ENCODE measurements at regions not wholly inside any gene's neighbourhood (a gene's known extent, or its start where the extent isn't known, plus 50 kb on each side); places are given as distances from the start of the nearest gene placed in this dataset.

DNA sequence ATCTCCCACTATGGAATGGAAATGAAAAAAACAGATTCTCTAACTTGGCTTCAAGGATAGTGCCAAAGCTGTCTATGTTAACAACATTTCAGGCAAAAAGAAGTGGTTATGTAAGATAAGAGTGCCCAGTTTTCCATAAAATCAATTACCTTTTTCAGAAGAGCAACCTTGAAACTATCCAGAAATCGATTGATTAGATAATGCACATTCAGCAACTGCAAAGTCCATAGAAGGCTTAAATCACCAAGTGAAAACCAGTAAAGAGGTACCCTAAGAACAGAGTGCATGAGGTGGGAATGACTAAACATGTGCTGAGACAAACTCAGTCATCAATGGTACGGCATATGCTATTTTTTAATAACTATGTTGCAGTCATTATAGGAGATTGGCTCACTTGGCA is 71.9 kb upstream of the TNKS2 start:
- TF ChIP-seq, protein P1, sequence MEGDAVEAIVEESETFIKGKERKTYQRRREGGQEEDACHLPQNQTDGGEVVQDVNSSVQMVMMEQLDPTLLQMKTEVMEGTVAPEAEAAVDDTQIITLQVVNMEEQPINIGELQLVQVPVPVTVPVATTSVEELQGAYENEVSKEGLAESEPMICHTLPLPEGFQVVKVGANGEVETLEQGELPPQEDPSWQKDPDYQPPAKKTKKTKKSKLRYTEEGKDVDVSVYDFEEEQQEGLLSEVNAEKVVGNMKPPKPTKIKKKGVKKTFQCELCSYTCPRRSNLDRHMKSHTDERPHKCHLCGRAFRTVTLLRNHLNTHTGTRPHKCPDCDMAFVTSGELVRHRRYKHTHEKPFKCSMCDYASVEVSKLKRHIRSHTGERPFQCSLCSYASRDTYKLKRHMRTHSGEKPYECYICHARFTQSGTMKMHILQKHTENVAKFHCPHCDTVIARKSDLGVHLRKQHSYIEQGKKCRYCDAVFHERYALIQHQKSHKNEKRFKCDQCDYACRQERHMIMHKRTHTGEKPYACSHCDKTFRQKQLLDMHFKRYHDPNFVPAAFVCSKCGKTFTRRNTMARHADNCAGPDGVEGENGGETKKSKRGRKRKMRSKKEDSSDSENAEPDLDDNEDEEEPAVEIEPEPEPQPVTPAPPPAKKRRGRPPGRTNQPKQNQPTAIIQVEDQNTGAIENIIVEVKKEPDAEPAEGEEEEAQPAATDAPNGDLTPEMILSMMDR (conservative IDR thresholded peaks at IDR 0.05; ENCODE audit: low read depth): no peak
- no peak for DNase-seq (ENCODE audit: low spot score)
- CTCF ChIA-PET: no interaction called here
- no peak overlapping the region for H3K27ac ChIP-seq
- POLR2A ChIA-PET (ENCODE audit: low non-redundant PET): no interaction called here

GRCh38 chr10:91724933-91725332 is 73.3 kb upstream of the TNKS2 start:
- POLR2A ChIA-PET (ENCODE audit: low non-redundant PET): no interaction called here
- no peak overlapping the region for H3K27ac ChIP-seq
- TF ChIP-seq, protein P1 (conservative IDR thresholded peaks at IDR 0.05; ENCODE audit: low read depth): no peak
- DNase-seq (ENCODE audit: low spot score): no peak
- CTCF ChIA-PET: interaction anchor here (0.6 kb wide), 1 partner anchor 16 kb away, joined by 3 read pairs; no protein-coding TSS in a partner anchor

DNA sequence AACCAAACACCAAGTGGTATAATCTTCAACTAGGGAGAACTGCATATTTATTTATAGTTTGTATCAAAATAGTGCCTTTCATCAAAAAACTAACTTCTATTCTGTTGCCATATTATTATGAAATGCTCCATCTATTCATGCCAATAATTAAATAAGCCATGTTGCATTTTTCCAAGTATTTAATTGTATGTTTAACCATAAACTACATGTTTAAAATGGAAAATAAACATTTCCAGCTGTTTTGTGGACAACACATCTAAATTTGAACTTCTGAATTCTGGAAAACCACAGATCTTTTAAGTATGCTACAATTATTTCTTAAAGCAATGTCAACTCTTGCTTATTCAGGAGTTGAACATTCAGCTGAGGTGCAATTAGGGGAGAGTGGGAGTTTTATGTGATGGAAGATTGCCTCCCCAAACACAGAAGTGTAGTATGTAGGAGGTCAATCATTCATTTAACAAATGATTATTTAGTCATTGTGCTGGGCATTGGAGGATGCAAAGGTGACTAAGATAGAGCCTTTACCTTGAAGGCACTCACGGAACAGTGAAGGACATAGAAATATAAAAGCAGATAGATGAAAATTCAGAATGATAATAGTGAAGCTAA is 80.7 kb upstream of the PPP1R3C start:
- DNase-seq (ENCODE audit: low spot score): no peak
- ChIA-PET POLR2A (ENCODE audit: low non-redundant PET) (no interaction called here), CTCF (no interaction called here)
- TF ChIP-seq, protein P1 (conservative IDR thresholded peaks at IDR 0.05; ENCODE audit: low read depth): no peak
- H3K27ac ChIP-seq: no peak overlapping the region

GRCh38 chr10:91711885-91712680 is 79.2 kb upstream of the PPP1R3C start:
- no peak for DNase-seq (ENCODE audit: low spot score)
- ChIA-PET POLR2A (ENCODE audit: low non-redundant PET) (interaction anchor here (0.6 kb wide), 1 partner anchor 212 kb away, joined by 3 read pairs; the partner anchor contains the start of gene BTAF1), CTCF (no interaction called here)
- no peak overlapping the region for H3K27ac ChIP-seq
- TF ChIP-seq, protein P1 (conservative IDR thresholded peaks at IDR 0.05; ENCODE audit: low read depth): no peak

DNA sequence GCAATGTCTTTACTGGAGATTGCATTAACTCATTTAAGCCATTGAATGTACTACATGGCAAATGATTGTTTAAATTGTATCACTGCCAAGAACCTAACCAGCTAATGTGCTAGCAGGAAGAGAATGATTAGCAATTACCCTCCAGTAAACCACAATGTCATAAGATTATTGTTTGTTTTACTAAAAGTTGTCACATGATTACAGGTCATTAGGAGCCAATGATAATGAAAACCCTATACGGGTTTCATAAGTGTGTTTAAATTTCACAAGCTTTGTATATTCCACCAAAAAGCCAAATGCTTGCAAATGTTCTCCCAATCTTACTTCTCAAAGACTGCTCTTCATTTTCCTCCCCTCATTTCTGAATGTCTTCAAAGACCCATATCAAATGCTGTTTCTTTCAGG is 76.5 kb upstream of the PPP1R3C start:
- peak; percentile 14 for DNase-seq (ENCODE audit: low spot score)
- CTCF ChIA-PET: interaction anchor here (0.6 to 0.7 kb wide), 2 partner anchors 70 to 97 kb away, joined by 3 read pairs; no protein-coding TSS in a partner anchor
- no peak overlapping the region for H3K27ac ChIP-seq
- POLR2A ChIA-PET (ENCODE audit: low non-redundant PET): no interaction called here
- TF ChIP-seq, protein P1 (conservative IDR thresholded peaks at IDR 0.05; ENCODE audit: low read depth): no peak

- CTCF ChIA-PET: interaction anchor here (0.6 kb wide), 1 partner anchor 16 kb away, joined by 3 read pairs; no protein-coding TSS in a partner anchor
Observed at GRCh38 chr10:91708174-91708861, 75.4 kb upstream of the PPP1R3C start.

More at GRCh38 chr10:91708174-91708861, 75.4 kb upstream of the PPP1R3C start:
- DNase-seq (ENCODE audit: low spot score): no peak
- TF ChIP-seq, protein P1 (conservative IDR thresholded peaks at IDR 0.05; ENCODE audit: low read depth): no peak
- no peak overlapping the region for H3K27ac ChIP-seq
- POLR2A ChIA-PET (ENCODE audit: low non-redundant PET): no interaction called here

Data from RWPE1 (cell line).